ENCODE measurements at regions not wholly inside any gene's neighbourhood (a gene's known extent, or its start where the extent isn't known, plus 50 kb on each side); places are given as distances from the start of the nearest gene placed in this dataset.
"Not testable (repeated sequence)": the region's sequence is repeated elsewhere in the genome, so short reads cannot be mapped to it uniquely, and the experiment has no call there.

DNA sequence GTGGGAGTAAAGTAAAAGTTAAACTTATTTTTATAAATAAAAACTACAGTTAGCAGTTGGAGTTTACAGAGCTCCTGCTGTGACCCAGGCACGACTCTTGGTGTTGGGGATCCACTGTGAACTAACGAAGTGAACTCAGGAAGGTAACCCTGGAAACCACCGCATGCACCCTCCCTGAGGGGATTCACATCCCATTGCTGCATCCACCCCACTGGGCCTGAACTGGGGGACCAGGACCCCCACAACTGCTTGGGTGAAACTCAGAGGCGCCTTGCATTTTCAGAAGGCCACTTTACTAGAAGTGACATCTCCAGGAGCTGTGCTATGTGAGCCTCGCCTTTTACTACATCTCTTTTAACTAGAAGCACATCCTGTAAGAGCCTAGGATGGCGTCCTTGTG, 166.4 kb downstream of the TEX29 start:
- H3K4me3 ChIP-seq (ENCODE audit: low read length) = no peak overlapping the region
- DNase-seq (ENCODE audit: low read depth, low spot score) = no peak

DNA sequence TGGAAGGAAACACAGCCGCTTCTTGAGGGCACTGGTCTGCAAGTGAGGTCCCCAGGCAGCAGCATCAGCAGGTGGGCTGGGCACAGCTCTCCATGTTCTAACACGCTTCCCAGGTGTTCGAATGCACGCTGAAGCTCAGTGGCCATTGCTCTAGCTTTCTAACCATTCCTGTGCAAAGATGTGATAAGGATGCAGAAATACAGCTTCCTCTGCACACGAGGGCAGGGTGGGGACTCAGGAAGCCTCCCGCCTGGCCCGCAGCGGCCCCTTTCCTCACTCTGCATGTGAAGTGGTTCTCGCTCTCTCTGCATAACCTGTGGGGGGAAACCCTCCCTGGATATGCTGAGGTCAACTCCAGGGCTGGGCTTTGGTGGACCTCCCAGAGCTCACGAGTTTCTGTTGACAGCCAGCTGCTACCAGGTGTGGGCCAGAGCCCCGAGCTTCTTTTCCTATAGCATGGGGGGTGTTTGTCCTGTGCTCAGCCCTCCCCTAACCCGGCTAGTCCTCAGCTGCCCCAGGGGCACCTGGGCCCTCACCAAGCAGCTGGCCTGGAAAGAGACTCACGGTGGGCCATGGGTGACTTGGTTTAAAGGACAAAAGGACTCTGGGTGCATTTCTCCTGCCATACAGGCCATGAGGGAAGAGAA, 168.2 kb downstream of the TEX29 start:
- DNase-seq (ENCODE audit: low read depth, low spot score) = no peak
- no peak overlapping the region for H3K4me3 ChIP-seq (ENCODE audit: low read length)

DNA sequence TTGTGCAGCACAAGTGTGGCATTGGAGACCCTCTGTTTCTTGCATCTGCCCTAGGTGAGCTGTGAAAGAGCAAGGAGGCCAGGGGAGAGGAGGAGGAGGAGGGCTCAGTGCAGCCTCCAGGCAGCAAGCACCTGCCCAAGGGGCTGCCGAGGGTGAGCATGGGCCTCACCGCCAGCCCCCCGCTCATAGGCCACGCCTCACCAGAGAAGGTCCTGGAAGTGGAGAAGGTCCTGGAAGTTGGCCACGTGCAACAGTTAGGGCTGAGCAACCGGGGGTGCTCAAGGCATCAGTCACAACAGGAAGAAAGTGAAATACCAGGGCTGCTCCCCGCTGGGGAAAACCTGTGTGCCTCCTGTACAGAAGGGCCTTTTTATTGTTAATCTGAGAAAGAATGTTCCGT, 168.9 kb downstream of the TEX29 start:
- no peak for DNase-seq (ENCODE audit: low read depth, low spot score)
- H3K4me3 ChIP-seq (ENCODE audit: low read length) = no peak overlapping the region

DNA sequence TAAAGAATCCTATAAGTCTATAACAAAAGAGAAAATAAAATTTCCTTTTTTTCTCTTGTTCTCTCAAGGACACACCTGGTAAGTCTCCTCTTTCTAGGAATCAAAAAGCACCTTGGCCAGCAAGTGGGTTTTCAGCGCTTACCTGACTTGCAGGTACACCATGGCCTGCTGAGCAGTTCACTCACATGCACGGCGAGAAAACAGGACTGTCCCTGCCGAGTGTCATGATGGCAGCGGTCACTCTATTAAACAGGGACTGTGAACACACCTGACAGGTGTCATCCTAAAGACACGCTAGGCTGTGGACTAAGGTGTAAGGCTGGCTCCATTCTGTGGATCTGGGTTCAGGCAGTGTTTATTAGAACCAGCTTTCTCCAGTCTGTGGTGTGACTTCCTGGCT, 170.2 kb downstream of the TEX29 start:
- DNase-seq (ENCODE audit: low read depth, low spot score) = no peak
- no peak overlapping the region for H3K4me3 ChIP-seq (ENCODE audit: low read length)

DNA sequence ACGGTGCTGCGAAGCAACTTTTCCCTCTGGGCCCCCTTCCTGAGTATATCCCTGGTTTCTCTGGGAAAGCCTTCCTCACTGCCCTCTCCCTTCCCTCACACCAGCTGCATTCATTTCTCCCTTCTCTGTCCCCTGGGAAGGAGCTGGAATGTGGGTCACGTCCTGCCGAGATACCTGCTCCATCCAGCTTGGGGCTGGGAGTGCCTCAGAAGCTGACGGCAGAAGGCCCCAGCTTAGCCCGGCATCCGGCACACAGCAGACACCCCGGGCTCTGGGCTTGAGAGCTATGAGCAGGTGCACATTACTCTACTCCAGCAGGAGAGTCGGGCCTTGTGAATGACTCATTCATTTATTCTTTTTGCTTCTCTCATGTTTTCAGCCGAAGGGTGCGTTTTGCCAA, 170.6 kb downstream of the TEX29 start:
- H3K4me3 ChIP-seq (ENCODE audit: low read length) = no peak overlapping the region
- DNase-seq (ENCODE audit: low read depth, low spot score) = no peak

DNA sequence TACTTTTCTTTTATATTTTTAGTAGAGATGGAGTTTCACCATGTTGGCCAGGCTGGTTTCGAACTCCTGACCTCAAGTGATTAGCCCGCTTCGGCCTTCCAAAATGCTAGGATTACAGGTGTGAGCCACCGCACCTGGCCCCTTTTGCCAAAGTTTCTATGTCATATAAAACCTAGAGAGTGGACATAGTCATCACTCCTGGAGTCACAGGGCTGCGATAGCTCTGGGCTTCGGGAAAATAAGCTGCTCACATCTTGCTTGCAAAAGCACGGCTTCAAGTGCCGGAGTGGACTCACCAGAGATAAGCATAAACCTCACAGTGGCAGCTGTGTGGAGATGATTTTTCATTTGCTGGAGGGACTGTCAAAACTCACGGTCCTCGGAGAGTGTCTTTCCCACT, 171.2 kb downstream of the TEX29 start:
- DNase-seq (ENCODE audit: low read depth, low spot score) = no peak
- no peak overlapping the region for H3K4me3 ChIP-seq (ENCODE audit: low read length)

DNA sequence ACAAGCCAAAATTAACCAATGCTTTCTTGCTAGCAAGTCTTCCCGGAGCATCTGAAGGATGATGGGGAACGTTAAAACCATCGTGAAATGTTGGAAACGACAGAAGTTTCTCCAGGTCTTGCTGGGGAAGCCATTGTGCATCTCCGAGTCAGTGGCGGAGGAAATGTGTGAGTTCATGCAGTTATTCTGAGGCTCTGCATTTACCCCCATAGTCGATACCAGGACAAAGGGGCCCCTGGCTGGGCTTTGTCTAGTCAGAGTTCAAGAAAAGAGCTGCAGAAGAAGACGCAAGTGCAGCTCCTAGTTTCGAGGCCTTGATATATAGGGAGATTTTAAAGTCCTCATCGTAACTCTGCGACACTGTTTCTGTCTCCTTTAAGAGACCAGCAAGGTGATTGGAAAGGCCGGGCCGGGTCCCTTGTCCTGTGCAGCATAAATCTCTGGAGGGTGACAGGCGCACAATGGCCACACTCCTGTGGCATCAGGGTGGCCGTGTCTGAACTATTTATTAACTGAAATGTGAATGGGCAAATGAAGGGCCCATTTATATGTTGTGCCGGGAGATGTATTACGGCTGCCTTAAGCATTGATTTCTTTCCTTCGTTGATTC, 172.0 kb downstream of the TEX29 start:
- no peak for DNase-seq (ENCODE audit: low read depth, low spot score)
- no peak overlapping the region for H3K4me3 ChIP-seq (ENCODE audit: low read length)

DNA sequence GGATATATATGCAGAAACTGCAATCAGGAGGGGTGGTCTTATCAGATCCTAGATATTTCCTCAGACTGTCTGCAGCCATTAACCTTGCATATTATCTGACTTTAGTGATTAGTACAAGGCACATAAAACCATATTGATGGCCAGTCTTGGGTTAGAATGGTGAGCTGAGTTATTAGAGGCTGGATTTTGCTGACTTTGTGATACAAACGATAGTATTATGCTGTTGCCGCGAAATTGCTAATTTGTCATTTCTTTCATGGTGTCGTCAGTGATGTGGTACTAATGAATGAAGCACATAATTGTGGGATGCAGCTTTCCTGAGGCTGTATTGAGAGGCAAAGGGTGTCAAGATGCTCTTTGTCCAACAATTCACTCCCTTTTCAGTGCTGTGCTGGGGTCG, 172.5 kb downstream of the TEX29 start:
- no peak for DNase-seq (ENCODE audit: low read depth, low spot score)
- H3K4me3 ChIP-seq (ENCODE audit: low read length) = no peak overlapping the region

DNA sequence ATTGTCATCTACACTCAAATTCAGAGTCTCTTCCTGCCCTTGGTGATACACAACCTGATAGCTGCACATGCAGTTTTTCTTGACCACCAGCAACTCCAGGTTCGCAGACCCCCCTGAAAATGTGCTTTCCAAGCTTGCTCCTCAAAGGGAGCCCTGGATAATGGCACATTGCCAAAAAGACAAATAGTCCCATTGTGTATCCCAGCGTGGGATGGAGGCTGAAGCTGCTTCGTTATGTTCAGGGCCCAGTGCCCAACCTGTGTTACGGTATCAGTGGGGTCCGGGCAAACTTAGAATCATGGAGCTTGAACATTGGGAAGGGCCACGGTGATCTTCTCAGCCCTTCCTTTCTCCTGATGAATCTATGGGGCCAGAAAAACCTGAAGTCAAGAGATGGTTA, 173.0 kb downstream of the TEX29 start:
- DNase-seq (ENCODE audit: low read depth, low spot score) = no peak

DNA sequence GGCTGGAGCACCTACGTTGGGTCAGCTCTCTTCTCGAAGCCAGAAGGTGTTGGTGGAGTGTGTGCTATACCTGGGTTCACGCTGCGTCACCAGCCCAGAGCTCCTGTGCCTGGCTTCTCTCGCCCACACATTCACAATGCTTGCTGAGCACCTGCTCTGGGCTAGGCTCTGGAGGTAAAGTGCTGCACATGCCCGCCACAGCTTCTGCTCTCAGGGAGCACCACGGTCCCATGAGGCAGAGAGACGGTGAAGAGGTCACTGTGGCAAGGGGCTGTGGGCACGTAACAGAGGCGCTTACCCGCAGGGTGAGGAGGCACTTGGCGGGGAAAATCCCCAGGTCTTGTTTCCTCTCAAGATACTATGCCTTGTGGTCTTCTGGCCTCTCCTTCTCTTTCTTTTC, 174.2 kb downstream of the TEX29 start:
- DNase-seq (ENCODE audit: low read depth, low spot score) = no peak
- no peak overlapping the region for H3K4me3 ChIP-seq (ENCODE audit: low read length)

More for the DNA sequence above, 173.0 kb downstream of the TEX29 start:
- no peak overlapping the region for H3K4me3 ChIP-seq (ENCODE audit: low read length)

DNA sequence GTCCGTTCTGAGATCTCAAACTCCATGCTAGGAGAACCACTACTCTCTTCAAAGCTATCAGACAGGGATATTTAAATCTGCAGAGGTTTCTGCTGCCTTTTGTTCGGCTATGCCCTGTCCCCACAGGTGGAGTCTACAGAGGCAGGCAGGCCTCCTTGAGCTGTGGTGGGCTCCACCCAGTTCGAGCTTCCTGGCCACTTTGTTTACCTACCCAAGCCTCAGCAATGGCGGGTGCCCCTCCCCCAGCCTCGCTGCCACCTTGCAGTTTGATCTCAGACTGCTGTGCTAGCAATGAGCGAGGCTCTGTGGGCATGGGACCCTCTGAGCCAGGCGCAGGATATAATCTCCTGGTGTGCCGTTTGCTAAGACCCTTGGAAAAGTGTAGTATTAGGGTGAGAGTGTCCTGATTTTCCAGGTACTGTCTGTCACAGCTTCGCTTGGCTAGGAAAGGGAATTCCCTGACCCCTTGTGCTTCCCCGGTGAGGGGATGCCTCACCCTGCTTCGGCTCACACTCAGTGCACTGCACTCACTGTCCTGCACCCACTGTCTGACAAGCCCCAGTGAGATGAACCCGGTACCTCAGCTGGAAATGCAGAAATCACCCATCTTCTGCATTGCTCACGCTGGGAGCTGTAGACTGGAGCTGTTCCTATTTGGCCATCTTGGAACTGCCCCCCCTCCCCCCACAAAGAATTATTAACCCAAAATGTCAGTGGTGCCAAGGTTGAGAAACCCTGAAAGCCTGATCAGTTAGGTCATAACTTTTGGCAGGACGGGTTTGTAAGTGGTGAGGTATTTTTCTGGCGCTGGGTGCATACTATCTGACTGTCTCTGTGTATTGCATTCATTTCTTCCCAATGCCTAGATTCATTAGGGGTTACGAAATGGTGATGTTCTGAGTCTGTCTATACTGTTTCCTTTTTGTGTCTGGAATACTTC, 181.4 kb downstream of the TEX29 start:
- DNase-seq (ENCODE audit: low read depth, low spot score) = not testable (repeated sequence)

DNA sequence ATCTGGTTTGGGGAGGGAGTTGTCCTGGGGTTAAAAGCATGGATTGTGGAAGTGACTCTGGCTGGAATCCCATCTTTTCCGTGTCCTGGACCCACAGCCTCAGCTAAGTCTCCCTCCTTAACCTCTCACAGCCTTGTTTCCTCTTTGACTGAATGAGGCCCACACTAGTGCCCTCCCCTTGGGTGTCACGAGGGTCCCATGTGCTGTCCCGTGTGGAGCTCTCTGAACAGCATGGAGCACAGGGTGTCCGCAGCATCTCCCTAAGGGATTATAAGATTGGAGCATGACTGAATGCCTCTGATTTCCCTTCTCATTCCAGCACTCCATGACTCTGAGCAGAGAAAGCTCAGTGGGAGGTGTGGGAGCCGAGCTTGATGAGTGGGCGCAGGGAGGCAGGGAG, 182.5 kb downstream of the TEX29 start:
- no peak overlapping the region for H3K4me3 ChIP-seq (ENCODE audit: low read length)
- DNase-seq (ENCODE audit: low read depth, low spot score) = no peak

More for the DNA sequence above, 181.4 kb downstream of the TEX29 start:
- not testable (repeated sequence) for H3K4me3 ChIP-seq (ENCODE audit: low read length)

DNA sequence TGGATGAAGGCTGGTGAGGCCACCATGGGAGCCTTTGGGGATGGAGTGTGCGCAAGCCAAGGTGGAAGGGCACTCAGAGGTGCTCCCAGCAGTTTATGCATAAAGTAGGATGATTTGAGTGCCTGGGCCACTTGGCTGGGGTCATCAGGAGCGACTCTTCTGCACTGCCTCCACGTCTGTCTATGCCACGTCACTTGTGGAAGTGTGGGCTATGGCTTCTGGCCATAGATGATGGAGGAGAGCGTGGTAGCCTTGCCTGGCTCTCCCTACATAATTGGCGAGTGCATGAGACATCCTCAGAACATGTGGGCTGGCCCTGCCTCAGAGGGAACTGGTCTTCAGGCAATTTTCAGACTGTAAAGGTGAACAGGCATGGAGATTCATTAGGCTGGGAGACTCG, 182.9 kb downstream of the TEX29 start:
- no peak overlapping the region for H3K4me3 ChIP-seq (ENCODE audit: low read length)
- DNase-seq (ENCODE audit: low read depth, low spot score) = no peak

DNA sequence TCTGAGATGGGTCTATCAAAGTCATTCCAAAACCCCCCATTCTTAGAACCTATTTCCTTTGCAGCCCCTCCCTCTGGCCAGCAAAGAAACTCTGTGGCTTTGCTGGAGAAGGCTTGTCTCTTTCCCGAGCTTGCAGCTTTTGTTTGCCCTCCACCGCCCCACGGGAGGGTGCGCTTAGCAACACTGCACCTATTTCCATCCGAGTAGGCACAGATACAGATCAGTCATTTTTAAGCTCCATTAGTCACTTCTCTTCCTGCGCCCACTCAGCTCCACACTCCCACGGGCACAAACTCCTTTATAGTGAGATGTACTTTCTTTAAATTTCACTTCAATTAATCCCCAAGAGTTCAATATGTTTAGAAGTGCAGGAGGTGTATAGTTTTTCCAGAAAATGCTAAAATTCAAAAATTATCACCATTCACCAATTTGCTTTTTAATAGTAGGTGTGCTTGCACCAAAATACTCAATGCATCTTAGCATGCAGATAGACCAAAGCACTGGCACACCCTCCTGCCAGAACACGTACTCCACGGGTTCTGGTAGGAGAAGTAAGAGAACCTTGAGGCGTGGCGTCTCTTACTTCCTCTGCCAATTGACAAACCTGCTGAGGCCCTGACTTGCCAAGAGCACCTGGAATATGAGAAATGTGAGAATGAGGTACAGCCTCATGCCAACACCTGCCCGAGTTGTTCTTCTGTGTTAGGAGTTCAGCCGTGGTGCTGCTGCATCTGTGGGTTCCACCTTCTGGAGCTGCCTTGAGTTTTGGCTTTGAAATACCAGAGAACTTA, 183.7 kb downstream of the TEX29 start:
- no peak for DNase-seq (ENCODE audit: low read depth, low spot score)
- no peak overlapping the region for H3K4me3 ChIP-seq (ENCODE audit: low read length)

DNA sequence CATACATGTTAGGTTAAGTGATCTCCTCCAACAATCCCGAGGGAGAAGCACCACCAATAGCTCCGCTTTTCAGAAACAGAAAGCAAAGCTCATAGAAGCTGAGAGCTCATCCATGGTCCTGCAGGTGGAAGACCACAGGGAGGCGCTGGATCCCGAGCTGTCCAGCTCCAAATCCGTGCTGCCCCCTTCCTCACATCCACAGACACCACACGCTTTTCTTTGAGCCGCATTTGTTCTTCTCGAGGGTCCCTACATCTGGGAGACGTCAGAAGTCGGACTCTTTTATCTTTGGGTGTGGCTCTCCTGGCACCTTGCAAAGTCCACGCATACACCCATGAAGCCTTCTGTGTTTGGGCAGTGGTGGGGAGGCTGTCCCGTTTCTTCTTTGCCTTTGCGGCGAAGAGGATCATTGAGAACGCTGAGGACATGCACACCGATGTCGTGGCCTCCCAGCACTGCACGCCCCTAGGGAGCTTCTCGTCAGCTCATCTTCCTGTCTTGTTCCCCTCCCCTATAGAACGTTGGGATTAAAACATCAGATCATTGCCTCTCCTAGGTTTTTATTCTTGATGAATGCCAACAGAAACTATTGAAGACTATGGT, 184.8 kb downstream of the TEX29 start:
- no peak for DNase-seq (ENCODE audit: low read depth, low spot score)

DNA sequence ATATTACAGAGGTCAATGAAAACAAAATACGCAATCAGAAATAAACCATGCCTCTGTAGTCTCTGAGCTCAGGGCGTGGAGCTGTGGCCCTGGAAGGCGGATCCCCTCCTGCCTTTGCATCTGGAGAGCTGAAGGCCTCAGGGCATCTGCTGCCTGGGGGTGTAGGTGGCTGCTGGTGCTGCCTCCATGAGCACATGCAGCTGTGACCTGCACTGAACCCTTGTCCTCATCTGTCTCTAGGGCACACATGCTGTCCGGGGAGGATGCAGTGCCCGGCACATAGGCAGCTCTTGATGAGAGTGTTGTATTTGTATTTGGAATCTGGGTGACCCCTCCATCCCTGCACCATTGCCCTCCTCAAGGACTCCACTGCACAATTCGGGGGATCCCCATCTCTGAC, 185.7 kb downstream of the TEX29 start:
- no peak for DNase-seq (ENCODE audit: low read depth, low spot score)
- H3K4me3 ChIP-seq (ENCODE audit: low read length) = no peak overlapping the region

More for the DNA sequence above, 184.8 kb downstream of the TEX29 start:
- no peak overlapping the region for H3K4me3 ChIP-seq (ENCODE audit: low read length)

DNA sequence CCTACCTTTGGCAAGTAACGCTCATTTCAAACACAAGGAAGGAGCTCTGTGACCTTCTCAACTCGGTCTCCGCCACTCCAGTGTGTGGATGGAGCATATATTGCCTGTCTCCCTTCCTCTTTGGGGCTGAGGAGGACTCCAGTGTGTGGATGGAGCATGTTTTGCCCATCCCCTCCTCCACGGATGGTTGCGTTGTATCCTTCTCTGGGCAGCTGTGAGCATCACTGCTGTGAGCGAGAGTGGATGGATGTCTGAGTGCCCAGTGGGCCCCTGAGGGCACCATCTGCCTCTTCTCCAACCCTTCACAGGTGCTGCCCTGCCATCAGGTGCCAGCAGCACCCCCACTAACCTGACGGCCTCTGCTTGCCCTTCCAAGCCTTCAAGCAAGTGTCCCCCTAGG, 186.2 kb downstream of the TEX29 start:
- no peak for DNase-seq (ENCODE audit: low read depth, low spot score)
- H3K4me3 ChIP-seq (ENCODE audit: low read length) = no peak overlapping the region

DNA sequence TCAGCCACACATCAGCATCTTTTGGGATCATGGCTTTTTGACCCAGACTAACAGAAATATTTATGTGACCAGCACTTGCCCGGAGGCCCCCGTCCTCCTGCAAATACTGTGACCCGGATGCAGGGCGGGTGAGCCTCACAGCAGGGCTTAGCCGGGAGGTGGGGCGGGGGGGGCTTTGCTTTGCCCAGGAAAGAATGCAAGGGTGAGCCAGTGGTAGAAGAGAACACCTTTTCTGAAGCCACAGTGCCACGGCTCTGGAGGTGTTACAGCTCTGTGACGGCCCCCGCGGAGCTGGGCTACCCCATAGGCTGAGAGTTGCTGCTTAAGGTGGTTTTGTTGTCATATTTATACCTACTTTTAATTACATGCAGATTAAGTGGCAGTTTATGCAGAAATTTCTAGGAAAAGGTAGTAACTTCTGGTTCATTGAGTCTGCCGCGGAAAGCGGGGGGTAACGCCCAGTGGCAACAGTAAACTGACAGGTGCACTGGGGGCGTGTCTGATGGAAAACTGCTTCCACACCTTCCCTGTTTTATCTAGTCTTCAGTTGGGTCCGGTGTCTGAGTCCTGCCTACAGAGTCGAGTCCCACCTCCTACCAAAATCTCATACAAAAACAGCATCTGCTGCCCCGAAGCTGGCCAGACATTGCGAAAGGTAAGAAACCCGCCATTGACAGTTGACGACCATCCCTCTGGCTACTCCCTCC, 187.9 kb downstream of the TEX29 start:
- H3K4me3 ChIP-seq (ENCODE audit: low read length) = no peak overlapping the region
- no peak for DNase-seq (ENCODE audit: low read depth, low spot score)
